Endodermal cell (in vitro differentiated cells): ENCODE measurements at regions not wholly inside any gene's neighbourhood (a gene's known extent, or its start where the extent isn't known, plus 50 kb on each side); places are given as distances from the start of the nearest gene placed in this dataset.

Source experiments
- DNase-seq: peaks from one replicate; pipeline ENCODE4 v3.0.0-alpha.2; 2017
- H3K27ac ChIP-seq: 2 replicates; pipeline ENCODE4 v1.5.1; 2013; ENCODE audit warnings: mild to moderate bottlenecking, low read depth, low read length, moderate library complexity
- H3K27me3 ChIP-seq: 2 replicates; pipeline ENCODE4 v1.6.1; 2013; ENCODE audit warnings: mild to moderate bottlenecking, low read length, moderate library complexity; ENCODE audit not compliant: insufficient read depth, control insufficient read depth, poor library complexity, severe bottlenecking
- H3K36me3 ChIP-seq: 2 replicates; pipeline ENCODE4 v1.7.0; 2013; ENCODE audit warnings: mild to moderate bottlenecking, low read length, moderate library complexity; ENCODE audit not compliant: control insufficient read depth, insufficient read depth
- H3K4me1 ChIP-seq: one replicate; pipeline ENCODE4 v1.7.0; 2013; ENCODE audit warnings: low read length; ENCODE audit not compliant: control insufficient read depth, insufficient read depth
- H3K4me3 ChIP-seq: 2 replicates; pipeline ENCODE4 v1.5.1; 2013; ENCODE audit warnings: mild to moderate bottlenecking, low read length, moderate library complexity
- H3K9ac ChIP-seq: 2 replicates; pipeline ENCODE4 v1.6.1; 2013; ENCODE audit warnings: mild to moderate bottlenecking, low read length, moderate library complexity; ENCODE audit not compliant: poor library complexity, severe bottlenecking; ENCODE audit errors: extremely low read depth
- H3K9me3 ChIP-seq: 2 replicates; pipeline ENCODE4 v1.6.1; 2013; ENCODE audit warnings: mild to moderate bottlenecking, low read length, moderate library complexity; ENCODE audit not compliant: control insufficient read depth
- H3K27ac Mint-ChIP-seq: 2 replicates; pipeline ENCODE4 v1.8.0; 2020; ENCODE audit warnings: mixed read lengths
- H3K27me3 Mint-ChIP-seq: 2 replicates; pipeline ENCODE4 v1.8.0; 2021; ENCODE audit warnings: mild to moderate bottlenecking, mixed read lengths; ENCODE audit not compliant: insufficient read depth
- H3K36me3 Mint-ChIP-seq: 2 replicates; pipeline ENCODE4 v1.8.0; 2020; ENCODE audit warnings: low read depth, mixed read lengths
- H3K4me1 Mint-ChIP-seq: 2 replicates; pipeline ENCODE4 v1.8.0; 2020; ENCODE audit warnings: mixed read lengths
- H3K4me3 Mint-ChIP-seq: 2 replicates; pipeline ENCODE4 v1.8.0; 2020; ENCODE audit warnings: mild to moderate bottlenecking, moderate library complexity, mixed read lengths
- H3K9me3 Mint-ChIP-seq: 2 replicates; pipeline ENCODE4 v1.8.0; 2020; ENCODE audit warnings: mild to moderate bottlenecking, mixed read lengths
- CTCF ChIP-seq: fragments of 200-600 bp; sonication (generic); conservative IDR thresholded peaks from 2 replicates; pipeline ENCODE4 v1.5.0; 2021; ENCODE audit warnings: antibody characterized with exemption, mild to moderate bottlenecking
- WGBS, 2 experiments: methylation state at CpG; one replicate each; pipeline versions ENCODE4 v1.1.5 to v1.1.7; 2013; ENCODE audit warnings: missing lambda C conversion rate in 2 of 2, mixed read lengths in 1 of 2; ENCODE audit not compliant: insufficient coverage in 1 of 2, insufficient read length in 1 of 2; 5-methylcytosine and 5-hydroxymethylcytosine counted together

- Histone ChIP-seq H3K9me3 (no peaks in the 10 kb centered on the region), H3K4me1 (peaks cover 12% of the 10 kb centered on the region), H3K27me3 (peaks cover 15% of the 10 kb centered on the region), H3K9ac (no peak overlapping the region), H3K4me3 (no peak overlapping the region), H3K27ac (no peak overlapping the region), H3K36me3 (no peaks in the 10 kb centered on the region)
- Mint-ChIP-seq H3K27me3 (no peaks in the 10 kb centered on the region), H3K4me1 (peaks cover 35% of the 10 kb centered on the region), H3K9me3 (no peaks in the 10 kb centered on the region), H3K36me3 (no peaks in the 10 kb centered on the region), H3K27ac (no peak overlapping the region), H3K4me3 (no peak overlapping the region)
- WGBS, 2 experiments, result 97% methylated on average over 4 of the region's 4 CpGs; no CpG with 5 or more reads in 1 of the 2 experiments
- no peak for DNase-seq
- no peak for TF ChIP-seq CTCF
Observed at GRCh38 chr5:31104775-31105174, 88.7 kb upstream of the CDH6 start.

- Histone ChIP-seq H3K4me3 (no peak overlapping the region), H3K36me3 (no peaks in the 10 kb centered on the region), H3K9ac (no peak overlapping the region), H3K27me3 (peaks cover 25% of the 10 kb centered on the region), H3K4me1 (peaks cover 7% of the 10 kb centered on the region), H3K9me3 (no peaks in the 10 kb centered on the region), H3K27ac (no peak overlapping the region)
- H3K27ac Mint-ChIP-seq, result no peak overlapping the region
- no peak overlapping the region for H3K4me3 Mint-ChIP-seq
- H3K9me3 Mint-ChIP-seq, result no peaks in the 10 kb centered on the region
- DNase-seq, result no peak
- H3K4me1 Mint-ChIP-seq, result peaks cover 11% of the 10 kb centered on the region
- no peaks in the 10 kb centered on the region for H3K27me3 Mint-ChIP-seq
- WGBS, 2 experiments, result 94 to 98% methylated on average over 5 of the region's 5 CpGs
- no peak for TF ChIP-seq CTCF
- no peaks in the 10 kb centered on the region for H3K36me3 Mint-ChIP-seq
Observed at GRCh38 chr5:31100781-31101310, 92.6 kb upstream of the CDH6 start.

- peaks cover 12% of the 10 kb centered on the region for H3K4me1 Mint-ChIP-seq
- Histone ChIP-seq H3K9me3 (no peaks in the 10 kb centered on the region), H3K36me3 (no peaks in the 10 kb centered on the region), H3K27me3 (peaks cover 22% of the 10 kb centered on the region), H3K4me1 (peaks cover 6% of the 10 kb centered on the region), H3K4me3 (no peak overlapping the region), H3K9ac (no peak overlapping the region), H3K27ac (no peak overlapping the region)
- H3K9me3 Mint-ChIP-seq, result no peaks in the 10 kb centered on the region
- no peak for DNase-seq
- no peak overlapping the region for H3K27ac Mint-ChIP-seq
- no peaks in the 10 kb centered on the region for H3K27me3 Mint-ChIP-seq
- H3K36me3 Mint-ChIP-seq, result no peaks in the 10 kb centered on the region
- WGBS, 2 experiments, result 94 to 100% methylated on average over 2 to 6 of the region's 6 CpGs
- no peak overlapping the region for H3K4me3 Mint-ChIP-seq
- no peak for TF ChIP-seq CTCF
Observed at GRCh38 chr5:31100047-31100575, 93.4 kb upstream of the CDH6 start.
